K562 (cell line): ENCODE measurements at regions not wholly inside any gene's neighbourhood (a gene's known extent, or its start where the extent isn't known, plus 50 kb on each side); places are given as distances from the start of the nearest gene placed in this dataset.

Experiments
- ATAC-seq: fragments of 200-7000 bp; cut with Tn5 transposase; 3 replicates; pipeline ENCODE4 v1.9.1; 2020; ENCODE audit warnings: moderate library complexity
- BruUV-seq: library from RNA; stranded (reverse); fragments of 400-500 nt; replicated peaks from 2 replicates; lab custom pipeline; 2021; lab: Mats Ljungman, UMichigan
- CTCF ChIA-PET: fragments of 300-600 bp; formaldehyde crosslinking; extraction: SDS; loops from one replicate; lab custom pipeline; 2021; ENCODE audit warnings: low intra/inter-chr PET ratio; lab: Yijun Ruan, JAX
- POLR2A ChIA-PET: fragments of 300-600, 350-650 bp; sonication (Branson Sonifier 250); formaldehyde crosslinking; extraction: SDS; loops from one replicate; lab custom pipeline; 2021; ENCODE audit warnings: antibody characterized with exemption, inconsistent platforms; lab: Yijun Ruan, JAX
- DNase-seq, 4 experiments: peaks; one replicate each; pipeline versions ENCODE4 v3.0.0 to v3.0.0-alpha.2; 2011 to 2018; ENCODE audit warnings: low spot score in 3 of 4, mixed read lengths in 3 of 4; ENCODE audit errors: extremely low read depth in 1 of 4
- FAIRE-seq: peaks from 2 replicates; lab custom pipeline; 2011; peaks lifted over from hg19 to GRCh38; lab: Jason Lieb, UNC
- H2AFZ ChIP-seq: 2 replicates; pipeline ENCODE4 v1.6.0; 2011; ENCODE audit warnings: low read depth, low read length, control low read depth, inconsistent platforms
- H3K27ac ChIP-seq: fragments of 200-600 bp; 3 replicates; pipeline ENCODE4 v1.8.0; 2011; ENCODE audit warnings: low read depth, mild to moderate bottlenecking, control low read depth, inconsistent platforms, low read length, moderate library complexity, mixed read lengths; ENCODE audit errors: extremely low read depth
- H3K27me3 ChIP-seq, 2 experiments: fragments of 300-600 bp in 1 of 2; 2 replicates in 1 of 2; 3 replicates in 1 of 2; pipeline versions ENCODE4 v1.6.0 to v1.8.0; 2011; ENCODE audit warnings: inconsistent platforms in 2 of 2, low read length in 2 of 2, mild to moderate bottlenecking in 1 of 2, mixed read lengths in 1 of 2, moderate library complexity in 1 of 2; ENCODE audit not compliant: control insufficient read depth in 2 of 2, insufficient read depth in 2 of 2
- H3K36me3 ChIP-seq: fragments of 300-600 bp; 3 replicates; pipeline ENCODE4 v1.8.0; 2011; ENCODE audit warnings: mild to moderate bottlenecking, low read length, inconsistent platforms; ENCODE audit not compliant: control insufficient read depth, insufficient read depth
- H3K4me1 ChIP-seq, 2 experiments: fragments of 200-600 bp in 1 of 2; replicated peaks in 1 of 2; 2 replicates in 1 of 2; 3 replicates in 1 of 2; pipeline versions ENCODE4 v1.5.1 to v1.8.0; 2011; ENCODE audit warnings: inconsistent platforms in 2 of 2, low read length in 2 of 2, mild to moderate bottlenecking in 1 of 2, mixed read lengths in 1 of 2, moderate library complexity in 1 of 2; ENCODE audit not compliant: control insufficient read depth in 2 of 2, insufficient read depth in 2 of 2
- H3K4me2 ChIP-seq: 2 replicates; pipeline ENCODE4 v1.6.1; 2011; ENCODE audit warnings: low read length, control low read depth, inconsistent platforms, mixed read lengths; ENCODE audit not compliant: insufficient read depth
- H3K4me3 ChIP-seq: fragments of 200-600 bp; sonication (generic), shearing (Covaris generic); 2 replicates; pipeline ENCODE4 v1.5.1; 2016; ENCODE audit warnings: control low read depth, inconsistent platforms
- H3K79me2 ChIP-seq: fragments of 200-600 bp; 3 replicates; pipeline ENCODE4 v1.8.0; 2011; ENCODE audit warnings: low read length, inconsistent platforms; ENCODE audit not compliant: control insufficient read depth, insufficient read depth
- H3K9ac ChIP-seq, 2 experiments: 2 replicates each; pipeline versions ENCODE4 v1.6.0 to v1.6.1; 2011; ENCODE audit warnings: low read depth in 2 of 2, low read length in 2 of 2, control low read depth in 1 of 2, inconsistent platforms in 1 of 2, mild to moderate bottlenecking in 1 of 2, mixed read lengths in 1 of 2; ENCODE audit not compliant: insufficient read depth in 1 of 2
- H3K9me1 ChIP-seq: one replicate; pipeline ENCODE4 v1.6.0; 2011; ENCODE audit warnings: inconsistent platforms, mild to moderate bottlenecking, low read length, moderate library complexity; ENCODE audit not compliant: control insufficient read depth, insufficient read depth
- H3K9me3 ChIP-seq: replicated peaks from 2 replicates; pipeline ENCODE4 v1.5.1; 2011; ENCODE audit warnings: low read depth, low read length, inconsistent platforms; ENCODE audit not compliant: control insufficient read depth, insufficient read depth
- H4K20me1 ChIP-seq: replicated peaks from 2 replicates; pipeline ENCODE4 v1.6.1; 2011; ENCODE audit warnings: low read length, inconsistent platforms, mixed read lengths; ENCODE audit not compliant: control insufficient read depth, insufficient read depth
- DPF2 ChIP-seq: fragments of 450-650 bp; IDR thresholded peaks from 2 replicates; pipeline ENCODE4 v1.6.1; 2016
- ELF1 ChIP-seq: fragments of 200-800 bp; sonication (Bioruptor generic); IDR thresholded peaks from 2 replicates; pipeline ENCODE4 v1.6.1; 2016; ENCODE audit warnings: missing genetic modification characterization, missing compliant biosample characterization
- FOXA3 ChIP-seq, 2 experiments: fragments of 450-650 bp in 1 of 2; sonication (generic) in 1 of 2; formaldehyde crosslinking; IDR thresholded peaks in 1 of 2; conservative IDR thresholded peaks in 1 of 2; 2 replicates each; pipeline versions ENCODE4 v1.4.0 to v1.8.0; 2020 to 2022; ENCODE audit warnings: mild to moderate bottlenecking in 2 of 2, missing genetic modification reagents in 1 of 2
- HIVEP1 ChIP-seq: fragments of 250-450 bp; sonication (Bioruptor Pico); IDR thresholded peaks from 2 replicates; pipeline ENCODE4 v1.4.0; 2020; ENCODE audit warnings: mild to moderate bottlenecking
- JUNB ChIP-seq: fragments of 450-650 bp; formaldehyde crosslinking; conservative IDR thresholded peaks from 2 replicates; pipeline ENCODE4 v1.4.0; 2020; ENCODE audit warnings: mild to moderate bottlenecking
- KAT8 ChIP-seq: fragments of 450-650 bp; IDR thresholded peaks from 2 replicates; pipeline ENCODE4 v1.6.1; 2016; ENCODE audit warnings: low read depth, mild to moderate bottlenecking
- LARP7 ChIP-seq: fragments of 450-650 bp; IDR thresholded peaks from 2 replicates; pipeline ENCODE4 v1.6.1; 2016
- MIER1 ChIP-seq: fragments of 450-650 bp; IDR thresholded peaks from 2 replicates; pipeline ENCODE4 v1.6.1; 2016; ENCODE audit warnings: antibody characterized with exemption, mild to moderate bottlenecking, low read depth
- MNT ChIP-seq, 2 experiments: fragments of 450-650 bp; conservative IDR thresholded peaks; 2 replicates each; pipeline ENCODE4 v1.6.1; 2017; ENCODE audit warnings: mild to moderate bottlenecking in 2 of 2, moderate library complexity in 2 of 2
- PATZ1 ChIP-seq: fragments of 250-450 bp; sonication (Bioruptor Pico); IDR thresholded peaks from 2 replicates; pipeline ENCODE4 v1.5.0; 2020; ENCODE audit warnings: mild to moderate bottlenecking, borderline replicate concordance
- RBM22 ChIP-seq: fragments of 200-400 bp; formaldehyde crosslinking; IDR thresholded peaks from 2 replicates; pipeline ENCODE4 v1.6.1; 2018; ENCODE audit warnings: low read length, low read depth; ENCODE audit not compliant: poor library complexity, severe bottlenecking
- ZBTB8A ChIP-seq: fragments of 450-650 bp; IDR thresholded peaks from 2 replicates; pipeline ENCODE4 v1.6.1; 2018; ENCODE audit warnings: mild to moderate bottlenecking, moderate library complexity; ENCODE audit not compliant: partially characterized antibody
- ZSCAN29 ChIP-seq: fragments of 450-650 bp; IDR thresholded peaks from 2 replicates; pipeline ENCODE4 v1.6.1; 2017
- WGBS: fragments of 100-300 bp; shearing (Covaris generic); methylation state at CpG from one replicate; pipeline ENCODE4 v1.1.6; 2016; ENCODE audit warnings: low coverage, mixed read lengths; ENCODE audit not compliant: insufficient coverage; ENCODE audit errors: missing lambda C conversion rate; 5-methylcytosine and 5-hydroxymethylcytosine counted together
- in situ Hi-C: fragments of 300-500 bp; cut with MboI; formaldehyde crosslinking; loops from 4 replicates; pipeline ENCODE4 v1.15.0; 2018; ENCODE audit warnings: inconsistent platforms, mixed read lengths
- intact Hi-C: fragments of 100-400 bp; cut with micrococcal nuclease; formaldehyde crosslinking; loops from 2 replicates; pipeline ENCODE4 v1.14.2; 2022

GRCh38 chr5:67752357-67752708 is 463.2 kb upstream of the PIK3R1 start:
- TF ChIP-seq ELF1 (tag) (no peak), JUNB (CRISPR knock-in tag) (no peak), PATZ1 (CRISPR knock-in tag) (no peak), DPF2 (no peak)

GRCh38 chr5:67748165-67748690 is 467.3 kb upstream of the PIK3R1 start:
- Histone ChIP-seq H3K79me2 (no peaks in the 10 kb centered on the region), H3K4me1 (no peaks in the 10 kb centered on the region), H3K9me3 (no peaks in the 10 kb centered on the region), H3K9ac (no peak overlapping the region), H3K4me3 (no peak overlapping the region), H3K27me3 (no peaks in the 10 kb centered on the region), H3K4me2 (no peak overlapping the region), H3K9me1 (no peaks in the 10 kb centered on the region), H3K36me3 (no peaks in the 10 kb centered on the region), H4K20me1 (no peaks in the 10 kb centered on the region), H2AFZ (no peak overlapping the region), H3K27ac (no peak overlapping the region)
- in situ Hi-C loops (no loop called here), intact Hi-C loops (no loop called here)
- no peak for DNase-seq
- 0% methylated on average over 1 of the region's 1 CpG for WGBS
- FAIRE-seq: no peak
- ChIA-PET POLR2A (no interaction called here), CTCF (no interaction called here)
- BruUV-seq: no TSS peak
- no peak for ATAC-seq
- TF ChIP-seq MNT (conservative IDR thresholded peaks at IDR 0.05): no peak
- no peak for TF ChIP-seq ZSCAN29
- no peak for TF ChIP-seq HIVEP1 (CRISPR knock-in tag)
- TF ChIP-seq ZBTB8A: no peak
- TF ChIP-seq FOXA3 (CRISPR knock-in tag; conservative IDR thresholded peaks at IDR 0.05 in 1 of 2, IDR thresholded peaks at IDR 0.05 in 1 of 2): no peak
- no peak for TF ChIP-seq MIER1
- TF ChIP-seq RBM22: no peak
- TF ChIP-seq KAT8: no peak
- TF ChIP-seq LARP7: no peak

More at GRCh38 chr5:67752357-67752708, 463.2 kb upstream of the PIK3R1 start:
- H3K27me3 ChIP-seq: no peaks in the 10 kb centered on the region
- no peaks in the 10 kb centered on the region for H3K9me3 ChIP-seq
- FAIRE-seq (no peak), ATAC-seq (no peak), DNase-seq (no peak)
- no peaks in the 10 kb centered on the region for H3K9me1 ChIP-seq
- ChIA-PET POLR2A (no interaction called here), CTCF (no interaction called here)
- no peaks in the 10 kb centered on the region for H3K4me1 ChIP-seq
- no peak overlapping the region for H2AFZ ChIP-seq
- intact Hi-C loops: no loop called here
- no peak overlapping the region for H3K27ac ChIP-seq
- H4K20me1 ChIP-seq: no peaks in the 10 kb centered on the region
- H3K4me3 ChIP-seq: no peak overlapping the region
- no peaks in the 10 kb centered on the region for H3K36me3 ChIP-seq
- no TSS peak for BruUV-seq
- H3K4me2 ChIP-seq: no peak overlapping the region
- no peaks in the 10 kb centered on the region for H3K79me2 ChIP-seq
- WGBS: 5% methylated on average over 2 of the region's 2 CpGs
- no peak overlapping the region for H3K9ac ChIP-seq
- in situ Hi-C loops: no loop called here
